Breast epithelium (tissue), 4 donors: ENCODE measurements at regions not wholly inside any gene's neighbourhood (a gene's known extent, or its start where the extent isn't known, plus 50 kb on each side); places are given as distances from the start of the nearest gene placed in this dataset.

Experiments
- DNase-seq, 2 donors: peaks; one replicate each; pipeline ENCODE4 v3.0.0-alpha.2; 2019; ENCODE audit warnings: low spot score in 2 of 2
- H3K27ac ChIP-seq, 2 donors: fragments of 200-600 bp; sonication (generic) in 1 of 2; one replicate each; pipeline ENCODE4 v1.5.1; 2016 to 2019; ENCODE audit warnings: mild to moderate bottlenecking in 1 of 2
- H3K27me3 ChIP-seq, 2 donors: fragments of 200-600 bp; sonication (generic) in 1 of 2; one replicate each; pipeline versions ENCODE4 v1.5.1 to v1.6.0; 2017 to 2019; ENCODE audit warnings: control low read depth in 1 of 2, mild to moderate bottlenecking in 1 of 2
- H3K36me3 ChIP-seq: fragments of 200-600 bp; one replicate; pipeline ENCODE4 v1.5.1; 2019
- H3K4me1 ChIP-seq, 2 donors: fragments of 200-600 bp; sonication (generic); one replicate each; pipeline ENCODE4 v1.5.1; 2016 to 2019; ENCODE audit warnings: control low read depth in 1 of 2
- H3K4me3 ChIP-seq, 3 donors: fragments of 200-600 bp; sonication (generic); 1 replicate in 2 of 3; 2 replicates in 1 of 3; pipeline ENCODE4 v1.5.1; 2016 to 2019; ENCODE audit warnings: mild to moderate bottlenecking in 3 of 3, moderate library complexity in 2 of 3
- H3K9me3 ChIP-seq, 2 donors: fragments of 200-600 bp; sonication (generic) in 1 of 2; one replicate each; pipeline ENCODE4 v1.5.1; 2016 to 2019; ENCODE audit warnings: control low read depth in 1 of 2
- POLR2A ChIP-seq: fragments of 450-650 bp; IDR thresholded peaks from one replicate; pipeline ENCODE4 v1.6.1; 2016; ENCODE audit warnings: antibody characterized with exemption, mild to moderate bottlenecking, moderate library complexity
- POLR2AphosphoS5 ChIP-seq, 3 donors: sonication (generic); formaldehyde crosslinking; IDR thresholded peaks; one replicate each; pipeline ENCODE4 v1.6.1; 2017; ENCODE audit warnings: antibody characterized with exemption in 3 of 3
- intact Hi-C: fragments of 100-400 bp; cut with DNase I; formaldehyde crosslinking; loops from one replicate; pipeline ENCODE4 v1.15.1; 2023; ENCODE audit warnings: low total_unique reads
- TF ChIP-seq, protein P1 (sequence below), 3 donors: fragments of 450-650 bp; IDR thresholded peaks; one replicate each; pipeline ENCODE4 v1.5.1; 2016 to 2017; ENCODE audit warnings: antibody characterized with exemption in 3 of 3, mild to moderate bottlenecking in 3 of 3, moderate library complexity in 3 of 3

DNA sequence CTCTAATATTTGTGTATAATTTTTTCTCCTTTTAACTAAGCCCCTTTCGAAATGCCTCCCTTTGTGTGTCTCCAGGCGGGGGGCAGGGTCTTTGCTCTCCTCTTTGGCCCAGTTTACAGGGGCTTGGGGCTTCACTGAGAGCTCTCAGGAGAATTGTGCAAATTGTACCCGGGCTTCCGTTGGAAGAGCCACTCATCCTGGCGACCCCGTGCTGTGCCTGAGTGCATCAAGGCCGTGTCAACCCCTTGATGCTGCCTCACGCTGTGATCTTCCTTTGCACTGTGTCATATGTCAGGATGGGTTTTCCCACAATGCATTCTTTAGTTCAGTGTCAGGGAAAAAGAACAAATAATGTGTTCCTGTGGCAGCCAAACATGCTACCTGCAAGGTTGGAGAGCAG lies 118.0 kb upstream of the POU3F2 start:
- Histone ChIP-seq H3K9me3 (no peaks in the 10 kb centered on the region), H3K4me1 (no peaks in the 10 kb centered on the region), H3K4me3 (no peak overlapping the region), H3K36me3 (no peaks in the 10 kb centered on the region), H3K27me3 (no peaks in the 10 kb centered on the region), H3K27ac (no peak overlapping the region)
- TF ChIP-seq POLR2AphosphoS5 (IDR thresholded peaks at IDR 0.05) (no peak), POLR2A (no peak)
- TF ChIP-seq, protein P1, sequence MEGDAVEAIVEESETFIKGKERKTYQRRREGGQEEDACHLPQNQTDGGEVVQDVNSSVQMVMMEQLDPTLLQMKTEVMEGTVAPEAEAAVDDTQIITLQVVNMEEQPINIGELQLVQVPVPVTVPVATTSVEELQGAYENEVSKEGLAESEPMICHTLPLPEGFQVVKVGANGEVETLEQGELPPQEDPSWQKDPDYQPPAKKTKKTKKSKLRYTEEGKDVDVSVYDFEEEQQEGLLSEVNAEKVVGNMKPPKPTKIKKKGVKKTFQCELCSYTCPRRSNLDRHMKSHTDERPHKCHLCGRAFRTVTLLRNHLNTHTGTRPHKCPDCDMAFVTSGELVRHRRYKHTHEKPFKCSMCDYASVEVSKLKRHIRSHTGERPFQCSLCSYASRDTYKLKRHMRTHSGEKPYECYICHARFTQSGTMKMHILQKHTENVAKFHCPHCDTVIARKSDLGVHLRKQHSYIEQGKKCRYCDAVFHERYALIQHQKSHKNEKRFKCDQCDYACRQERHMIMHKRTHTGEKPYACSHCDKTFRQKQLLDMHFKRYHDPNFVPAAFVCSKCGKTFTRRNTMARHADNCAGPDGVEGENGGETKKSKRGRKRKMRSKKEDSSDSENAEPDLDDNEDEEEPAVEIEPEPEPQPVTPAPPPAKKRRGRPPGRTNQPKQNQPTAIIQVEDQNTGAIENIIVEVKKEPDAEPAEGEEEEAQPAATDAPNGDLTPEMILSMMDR (IDR thresholded peaks at IDR 0.05), result no peak
- intact Hi-C loops, result no loop called here
- DNase-seq, result no peak

GRCh38 chr6:98717322-98717877 lies 117.0 kb upstream of the POU3F2 start:
- TF ChIP-seq, protein P1 (IDR thresholded peaks at IDR 0.05), result no peak
- TF ChIP-seq POLR2A (no peak), POLR2AphosphoS5 (IDR thresholded peaks at IDR 0.05) (no peak)
- Histone ChIP-seq H3K4me3 (no peak overlapping the region), H3K9me3 (no peaks in the 10 kb centered on the region), H3K27me3 (no peaks in the 10 kb centered on the region), H3K27ac (no peak overlapping the region), H3K36me3 (no peaks in the 10 kb centered on the region), H3K4me1 (no peaks in the 10 kb centered on the region)
- no peak for DNase-seq
- intact Hi-C loops, result no loop called here

DNA sequence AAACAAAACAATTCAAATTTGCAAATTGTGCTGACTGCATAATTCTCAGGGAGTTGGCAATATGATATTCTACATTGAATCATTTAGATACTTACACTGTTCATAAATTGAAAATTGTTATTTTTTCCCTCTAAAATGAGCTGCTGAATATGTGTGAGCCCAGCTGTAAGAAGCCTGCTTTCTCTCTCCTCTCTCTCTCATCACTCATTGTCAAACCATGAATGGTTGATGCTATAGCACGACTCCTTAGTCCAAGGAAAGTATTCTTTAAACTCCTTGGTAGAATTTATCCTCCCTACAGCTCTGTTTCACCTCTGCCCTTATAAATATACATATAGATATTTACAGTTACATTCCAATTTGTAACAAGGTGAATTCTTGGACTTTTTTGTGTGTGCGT lies 116.4 kb upstream of the POU3F2 start:
- Histone ChIP-seq H3K36me3 (no peaks in the 10 kb centered on the region), H3K27ac (no peak overlapping the region), H3K27me3 (no peaks in the 10 kb centered on the region), H3K4me3 (no peak overlapping the region), H3K9me3 (no peaks in the 10 kb centered on the region), H3K4me1 (no peaks in the 10 kb centered on the region)
- no peak for DNase-seq
- intact Hi-C loops, result no loop called here
- no peak for TF ChIP-seq POLR2AphosphoS5 (IDR thresholded peaks at IDR 0.05)
- TF ChIP-seq POLR2A, result no peak
- TF ChIP-seq, protein P1 (IDR thresholded peaks at IDR 0.05), result no peak

DNA sequence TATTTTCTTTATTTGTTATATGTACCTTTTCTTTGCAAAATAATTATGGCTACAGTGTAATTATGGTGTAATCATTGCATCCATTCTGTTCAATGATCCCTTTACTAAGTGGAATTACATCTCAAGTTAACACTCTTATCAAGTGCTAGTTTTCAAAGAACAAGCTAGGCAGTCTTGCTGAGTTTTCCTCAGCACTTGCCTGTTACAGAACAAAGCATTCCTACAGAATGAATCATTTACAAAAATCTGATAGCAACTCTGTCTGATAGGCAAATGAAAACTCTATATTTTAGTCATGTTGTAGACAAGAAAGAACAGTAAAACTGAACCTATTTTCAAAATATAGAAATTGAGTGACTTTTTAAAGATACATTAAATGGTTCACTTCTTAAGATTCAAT lies 109.8 kb upstream of the POU3F2 start:
- no peak for DNase-seq
- Histone ChIP-seq H3K4me1 (no peaks in the 10 kb centered on the region), H3K27ac (no peak overlapping the region), H3K4me3 (no peak overlapping the region), H3K27me3 (no peaks in the 10 kb centered on the region), H3K36me3 (no peaks in the 10 kb centered on the region), H3K9me3 (no peaks in the 10 kb centered on the region)
- TF ChIP-seq, protein P1 (IDR thresholded peaks at IDR 0.05), result no peak
- intact Hi-C loops, result no loop called here

DNA sequence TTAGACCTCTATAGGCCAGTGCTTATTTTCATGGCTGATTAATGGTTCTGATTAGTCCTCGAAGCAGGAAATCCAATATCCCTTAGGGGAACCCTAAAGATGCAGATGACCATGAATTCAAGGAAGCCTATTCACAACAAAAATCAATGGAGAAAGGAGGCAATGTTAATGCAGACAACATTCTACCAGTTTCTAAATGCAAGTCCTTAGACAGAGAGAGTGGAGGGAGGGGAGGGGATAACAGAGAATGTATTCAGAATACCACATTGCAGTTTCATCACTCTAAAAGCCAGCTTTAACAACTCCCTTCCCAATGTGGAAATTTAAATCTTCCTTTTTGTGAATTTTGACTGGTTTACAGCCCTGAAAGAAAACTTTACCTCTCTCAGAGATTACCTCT lies 87.1 kb upstream of the POU3F2 start:
- H3K36me3 ChIP-seq, result no peaks in the 10 kb centered on the region
- no peak overlapping the region for H3K4me3 ChIP-seq
- no peaks in the 10 kb centered on the region for H3K4me1 ChIP-seq
- intact Hi-C loops, result no loop called here
- H3K9me3 ChIP-seq, result no peaks in the 10 kb centered on the region
- no peak for TF ChIP-seq POLR2AphosphoS5 (IDR thresholded peaks at IDR 0.05)
- no peak for TF ChIP-seq POLR2A
- TF ChIP-seq, protein P1 (IDR thresholded peaks at IDR 0.05), result no peak
- no peak for DNase-seq
- no peak overlapping the region for H3K27ac ChIP-seq
- no peaks in the 10 kb centered on the region for H3K27me3 ChIP-seq
